Natural killer cell (primary cell): ENCODE measurements at regions not wholly inside any gene's neighbourhood (a gene's known extent, or its start where the extent isn't known, plus 50 kb on each side); places are given as distances from the start of the nearest gene placed in this dataset.

Experiments
- ATAC-seq, 3 donors: fragments of 150-1000 bp in 2 of 3; fragments of 200-7000 bp in 1 of 3; cut with Tn5 transposase; 1 replicate in 1 of 3; 2 replicates in 2 of 3; pipeline ENCODE4 v1.10.0; 2021; ENCODE audit warnings: mild to moderate bottlenecking in 2 of 3, moderate library complexity in 2 of 3
- DNase-seq, 2 donors: peaks; one replicate each; pipeline versions ENCODE4 v3.0.0 to v3.0.0-alpha.2; 2013 to 2021; ENCODE audit warnings: mixed read lengths in 1 of 2
- H3K27ac ChIP-seq: one replicate; pipeline ENCODE4 v1.5.1; 2013; ENCODE audit warnings: mild to moderate bottlenecking, low read length
- H3K27me3 ChIP-seq: one replicate; pipeline ENCODE4 v1.6.1; 2013; ENCODE audit warnings: low read length; ENCODE audit not compliant: control insufficient read depth, insufficient read depth
- H3K36me3 ChIP-seq: one replicate; pipeline ENCODE4 v1.6.1; 2013; ENCODE audit warnings: low read length; ENCODE audit not compliant: control insufficient read depth, insufficient read depth
- H3K4me1 ChIP-seq: one replicate; pipeline ENCODE4 v1.6.1; 2013; ENCODE audit warnings: low read length; ENCODE audit not compliant: control insufficient read depth, insufficient read depth
- H3K4me3 ChIP-seq: one replicate; pipeline ENCODE4 v1.5.1; 2013; ENCODE audit warnings: low read length
- H3K9me3 ChIP-seq: one replicate; pipeline ENCODE4 v1.6.1; 2013; ENCODE audit warnings: low read length; ENCODE audit not compliant: control insufficient read depth, insufficient read depth
- H3K27ac Mint-ChIP-seq, 2 donors: one replicate each; pipeline ENCODE4 v1.8.0; 2022; ENCODE audit warnings: mild to moderate bottlenecking in 2 of 2, mixed read lengths in 2 of 2, moderate library complexity in 1 of 2
- H3K27me3 Mint-ChIP-seq, 2 donors: one replicate each; pipeline ENCODE4 v1.8.0; 2022; ENCODE audit warnings: low read depth in 2 of 2, mixed read lengths in 2 of 2
- H3K36me3 Mint-ChIP-seq: one replicate; pipeline ENCODE4 v1.8.0; 2022; ENCODE audit warnings: mixed read lengths
- H3K4me1 Mint-ChIP-seq, 2 donors: one replicate each; pipeline ENCODE4 v1.8.0; 2022; ENCODE audit warnings: mixed read lengths in 2 of 2
- H3K4me3 Mint-ChIP-seq: one replicate; pipeline ENCODE4 v1.8.0; 2022; ENCODE audit warnings: mild to moderate bottlenecking, moderate library complexity, mixed read lengths
- H3K9me3 Mint-ChIP-seq, 2 donors: one replicate each; pipeline ENCODE4 v1.8.0; 2022; ENCODE audit warnings: mixed read lengths in 2 of 2
- CTCF ChIP-seq: fragments of 200-600 bp; IDR thresholded peaks from one replicate; pipeline ENCODE4 v1.8.0; 2022; ENCODE audit warnings: antibody characterized with exemption
- WGBS: methylation state at CpG from one replicate; pipeline ENCODE4 v1.1.7; 2013; ENCODE audit warnings: missing lambda C conversion rate; ENCODE audit not compliant: insufficient coverage; 5-methylcytosine and 5-hydroxymethylcytosine counted together
- intact Hi-C: fragments of 100-400 bp; cut with micrococcal nuclease; formaldehyde crosslinking; loops from one replicate; pipeline ENCODE4 v1.14.2; 2022

GRCh38 chr1:30354410-30354809 is 369.0 kb downstream of the MATN1 start:
- no peak for ATAC-seq
- no peaks in the 10 kb centered on the region for H3K4me1 ChIP-seq
- no peaks in the 10 kb centered on the region for H3K4me1 Mint-ChIP-seq
- TF ChIP-seq CTCF, result no peak
- DNase-seq, result no peak
- H3K9me3 Mint-ChIP-seq, result no peaks in the 10 kb centered on the region
- no peaks in the 10 kb centered on the region for H3K36me3 ChIP-seq
- no peaks in the 10 kb centered on the region for H3K9me3 ChIP-seq
- intact Hi-C loops, result no loop called here
- H3K27me3 Mint-ChIP-seq, result peaks cover 26 to 57% of the 10 kb centered on the region in 2 donors
- 0% methylated on average over 1 of the region's 1 CpG for WGBS
- no peak overlapping the region for H3K4me3 ChIP-seq
- H3K27ac ChIP-seq, result no peak overlapping the region
- H3K27ac Mint-ChIP-seq, result no peak overlapping the region
- no peak overlapping the region for H3K4me3 Mint-ChIP-seq
- peaks cover 6% of the 10 kb centered on the region for H3K27me3 ChIP-seq
- H3K36me3 Mint-ChIP-seq, result no peaks in the 10 kb centered on the region

GRCh38 chr1:30353637-30354036 is 369.7 kb downstream of the MATN1 start:
- Mint-ChIP-seq H3K4me3 (no peak overlapping the region), H3K27me3 (peaks cover 32 to 60% of the 10 kb centered on the region in 2 donors), H3K4me1 (no peaks in the 10 kb centered on the region), H3K9me3 (no peaks in the 10 kb centered on the region), H3K27ac (no peak overlapping the region), H3K36me3 (no peaks in the 10 kb centered on the region)
- H3K4me3 ChIP-seq, result no peak overlapping the region
- no peaks in the 10 kb centered on the region for H3K4me1 ChIP-seq
- H3K9me3 ChIP-seq, result no peaks in the 10 kb centered on the region
- DNase-seq, result no peak
- no peak for ATAC-seq
- no peak for TF ChIP-seq CTCF
- intact Hi-C loops, result no loop called here
- H3K27ac ChIP-seq, result no peak overlapping the region
- H3K36me3 ChIP-seq, result no peaks in the 10 kb centered on the region
- peaks cover 6% of the 10 kb centered on the region for H3K27me3 ChIP-seq

GRCh38 chr1:30348147-30348546 is 375.2 kb downstream of the MATN1 start:
- no peak for ATAC-seq

More at GRCh38 chr1:30348147-30348546, 375.2 kb downstream of the MATN1 start:
- no peak overlapping the region for H3K4me3 ChIP-seq
- Mint-ChIP-seq H3K27me3 (peaks cover 28 to 70% of the 10 kb centered on the region in 2 donors), H3K4me1 (peaks cover 0 to 4% of the 10 kb centered on the region in 2 donors), H3K4me3 (no peak overlapping the region), H3K9me3 (no peaks in the 10 kb centered on the region), H3K27ac (no peak overlapping the region), H3K36me3 (no peaks in the 10 kb centered on the region)
- WGBS, result 83% methylated on average over 2 of the region's 2 CpGs
- intact Hi-C loops, result no loop called here
- no peaks in the 10 kb centered on the region for H3K9me3 ChIP-seq
- no peaks in the 10 kb centered on the region for H3K36me3 ChIP-seq
- no peaks in the 10 kb centered on the region for H3K4me1 ChIP-seq
- H3K27me3 ChIP-seq, result peaks cover 6% of the 10 kb centered on the region
- no peak for TF ChIP-seq CTCF
- DNase-seq, result no peak
- H3K27ac ChIP-seq, result no peak overlapping the region
